ENCODE measurements at regions not wholly inside any gene's neighbourhood (a gene's known extent, or its start where the extent isn't known, plus 50 kb on each side); places are given as distances from the start of the nearest gene placed in this dataset.

DNA sequence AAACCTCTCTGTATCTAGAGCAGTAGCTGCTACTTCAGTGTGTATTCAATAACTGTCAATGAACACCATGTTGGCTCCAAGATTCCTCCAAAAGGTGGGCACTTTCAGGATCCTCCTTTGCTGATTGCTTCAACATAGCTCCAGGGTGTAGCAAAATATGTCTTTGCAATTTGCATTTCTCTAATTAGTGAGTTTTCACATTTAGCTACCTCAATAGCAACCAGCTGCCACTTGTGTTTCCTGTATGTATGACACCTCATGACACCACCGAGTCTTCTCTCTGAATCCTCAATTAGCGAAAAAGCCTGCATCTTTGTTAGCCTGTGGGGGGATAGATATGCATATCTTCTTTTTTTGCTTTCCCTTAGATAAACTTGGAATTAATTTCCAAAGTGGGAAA, 898.3 kb upstream of the FAT3 start:
- no peaks in the 10 kb centered on the region for H3K36me3 ChIP-seq
- H3K4me1 ChIP-seq (ENCODE audit: insufficient read depth): no peaks in the 10 kb centered on the region
- TF ChIP-seq, protein P1, sequence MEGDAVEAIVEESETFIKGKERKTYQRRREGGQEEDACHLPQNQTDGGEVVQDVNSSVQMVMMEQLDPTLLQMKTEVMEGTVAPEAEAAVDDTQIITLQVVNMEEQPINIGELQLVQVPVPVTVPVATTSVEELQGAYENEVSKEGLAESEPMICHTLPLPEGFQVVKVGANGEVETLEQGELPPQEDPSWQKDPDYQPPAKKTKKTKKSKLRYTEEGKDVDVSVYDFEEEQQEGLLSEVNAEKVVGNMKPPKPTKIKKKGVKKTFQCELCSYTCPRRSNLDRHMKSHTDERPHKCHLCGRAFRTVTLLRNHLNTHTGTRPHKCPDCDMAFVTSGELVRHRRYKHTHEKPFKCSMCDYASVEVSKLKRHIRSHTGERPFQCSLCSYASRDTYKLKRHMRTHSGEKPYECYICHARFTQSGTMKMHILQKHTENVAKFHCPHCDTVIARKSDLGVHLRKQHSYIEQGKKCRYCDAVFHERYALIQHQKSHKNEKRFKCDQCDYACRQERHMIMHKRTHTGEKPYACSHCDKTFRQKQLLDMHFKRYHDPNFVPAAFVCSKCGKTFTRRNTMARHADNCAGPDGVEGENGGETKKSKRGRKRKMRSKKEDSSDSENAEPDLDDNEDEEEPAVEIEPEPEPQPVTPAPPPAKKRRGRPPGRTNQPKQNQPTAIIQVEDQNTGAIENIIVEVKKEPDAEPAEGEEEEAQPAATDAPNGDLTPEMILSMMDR (IDR thresholded peaks at IDR 0.05): no peak
- TF ChIP-seq POLR2A (IDR thresholded peaks at IDR 0.05): no peak
- no peak for TF ChIP-seq EP300 (IDR thresholded peaks at IDR 0.05)
- peaks cover 0 to 4% of the 10 kb centered on the region in 2 donors for H3K9me3 ChIP-seq
- DNase-seq: no peak
- WGBS, 3 donors: 79 to 83% (median 82%) methylated on average over 2 of the region's 2 CpGs
- no peak overlapping the region for H3K27ac ChIP-seq
- H3K4me3 ChIP-seq: no peak overlapping the region
- intact Hi-C loops (cut with DNase I): no loop called here
- no peaks in the 10 kb centered on the region for H3K27me3 ChIP-seq

DNA sequence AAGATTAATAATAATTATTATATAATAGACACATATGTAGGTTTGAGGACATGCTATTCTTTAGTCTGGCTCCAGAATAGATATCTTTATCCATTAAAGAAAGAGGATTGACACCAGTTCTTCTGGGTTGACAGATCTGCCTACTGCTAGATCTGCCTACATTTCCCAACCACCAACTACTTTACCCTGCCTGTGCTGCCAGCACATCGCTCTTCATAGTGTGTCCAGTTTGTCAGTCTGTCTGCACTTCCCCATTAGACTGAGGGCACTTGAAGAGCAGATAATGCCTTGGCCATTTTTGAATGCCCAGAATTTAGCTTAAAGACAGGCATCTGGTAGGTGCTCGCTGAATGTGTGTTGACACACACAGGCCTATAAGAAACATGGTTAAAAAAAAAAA, 910.1 kb upstream of the FAT3 start:
- no peak overlapping the region for H3K27ac ChIP-seq
- H3K4me3 ChIP-seq: no peak overlapping the region
- intact Hi-C loops (cut with DNase I): no loop called here
- H3K9me3 ChIP-seq: no peaks in the 10 kb centered on the region
- no peaks in the 10 kb centered on the region for H3K4me1 ChIP-seq (ENCODE audit: insufficient read depth)
- TF ChIP-seq EP300 (IDR thresholded peaks at IDR 0.05) (no peak), POLR2A (IDR thresholded peaks at IDR 0.05) (no peak)
- TF ChIP-seq, protein P1 (IDR thresholded peaks at IDR 0.05): no peak
- no peaks in the 10 kb centered on the region for H3K36me3 ChIP-seq
- no peak for DNase-seq
- H3K27me3 ChIP-seq: no peaks in the 10 kb centered on the region
- WGBS, 3 donors: 83 to 91% (median 91%) methylated on average over 2 of the region's 2 CpGs

DNA sequence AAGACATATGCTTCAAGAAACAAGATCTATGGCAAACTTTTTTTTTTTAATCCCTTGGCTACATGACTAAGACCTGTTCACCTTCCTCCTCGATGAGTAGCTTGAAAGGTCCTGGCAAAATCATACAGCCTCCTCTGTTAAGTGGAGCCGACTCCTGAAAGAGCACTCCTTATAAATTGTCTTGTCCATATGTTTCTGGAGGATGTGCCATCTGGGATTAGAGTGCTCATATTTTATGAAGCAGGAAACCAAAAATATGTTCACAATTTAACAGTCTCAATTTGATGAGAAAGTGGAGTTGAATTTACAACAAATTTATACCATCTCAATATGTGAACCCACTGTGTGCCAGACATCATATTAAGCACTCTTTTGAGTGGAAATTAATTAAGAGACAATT, 912.1 kb upstream of the FAT3 start:
- no peaks in the 10 kb centered on the region for H3K27me3 ChIP-seq
- H3K4me3 ChIP-seq: no peak overlapping the region
- intact Hi-C loops (cut with DNase I): no loop called here
- H3K36me3 ChIP-seq: no peaks in the 10 kb centered on the region
- no peak for DNase-seq
- WGBS, 3 donors: 54 to 67% (median 60%) methylated on average over 2 of the region's 2 CpGs
- no peaks in the 10 kb centered on the region for H3K4me1 ChIP-seq (ENCODE audit: insufficient read depth)
- TF ChIP-seq EP300 (IDR thresholded peaks at IDR 0.05) (no peak), POLR2A (IDR thresholded peaks at IDR 0.05) (no peak)
- TF ChIP-seq, protein P1 (IDR thresholded peaks at IDR 0.05): no peak
- no peak overlapping the region for H3K27ac ChIP-seq
- no peaks in the 10 kb centered on the region for H3K9me3 ChIP-seq

DNA sequence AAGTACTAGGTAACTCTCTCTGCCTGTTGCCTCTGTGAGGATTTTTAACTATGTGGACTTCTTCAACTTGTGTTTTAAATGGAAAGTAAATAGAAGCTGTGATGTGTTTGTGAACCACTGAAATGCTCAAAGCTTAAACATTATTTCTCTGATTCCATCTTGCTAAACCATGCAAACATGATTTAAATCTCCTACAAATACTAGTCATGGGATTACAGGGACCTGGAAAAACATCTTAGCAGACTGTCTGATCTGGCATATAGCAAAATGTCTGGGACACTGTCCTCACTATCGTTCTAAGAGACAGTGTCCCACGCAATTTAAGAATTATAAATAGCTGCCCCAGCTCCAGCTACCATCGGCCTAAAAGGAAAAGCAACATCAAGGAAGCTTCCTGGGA, 914.5 kb upstream of the FAT3 start:
- intact Hi-C loops (cut with DNase I): no loop called here
- H3K9me3 ChIP-seq: no peaks in the 10 kb centered on the region
- H3K4me3 ChIP-seq: no peak overlapping the region
- no peak for DNase-seq
- H3K4me1 ChIP-seq (ENCODE audit: insufficient read depth): no peaks in the 10 kb centered on the region
- H3K36me3 ChIP-seq: no peaks in the 10 kb centered on the region
- TF ChIP-seq POLR2A (IDR thresholded peaks at IDR 0.05) (no peak), EP300 (IDR thresholded peaks at IDR 0.05) (no peak)
- TF ChIP-seq, protein P1 (IDR thresholded peaks at IDR 0.05): no peak
- no peaks in the 10 kb centered on the region for H3K27me3 ChIP-seq
- no peak overlapping the region for H3K27ac ChIP-seq
- 75 to 81% (median 77%) methylated on average over 3 of the region's 3 CpGs for WGBS, 3 donors

DNA sequence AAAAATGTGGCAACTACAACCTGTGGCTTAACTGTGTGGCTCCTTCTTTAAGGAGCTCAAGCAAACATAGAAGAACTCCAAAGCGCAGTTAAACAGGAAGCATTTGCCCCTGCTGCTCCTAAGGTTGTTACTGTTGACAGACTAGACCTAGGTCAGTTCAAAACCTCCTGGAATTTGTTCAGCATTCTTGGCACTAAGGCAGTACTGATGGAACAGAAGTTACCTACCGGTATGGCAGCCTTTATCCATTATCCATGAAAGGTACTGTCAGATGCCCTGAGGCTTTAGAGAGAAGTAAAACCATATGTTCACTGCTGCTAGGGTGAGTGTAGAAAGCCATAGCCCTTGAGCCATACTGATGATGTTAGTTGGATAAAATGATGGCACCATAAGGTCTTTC, 916.5 kb upstream of the FAT3 start:
- no peaks in the 10 kb centered on the region for H3K36me3 ChIP-seq
- H3K9me3 ChIP-seq: no peaks in the 10 kb centered on the region
- DNase-seq: no peak
- no peak overlapping the region for H3K4me3 ChIP-seq
- no peaks in the 10 kb centered on the region for H3K27me3 ChIP-seq
- intact Hi-C loops (cut with DNase I): no loop called here
- no peaks in the 10 kb centered on the region for H3K4me1 ChIP-seq (ENCODE audit: insufficient read depth)
- H3K27ac ChIP-seq: no peak overlapping the region
- TF ChIP-seq POLR2A (IDR thresholded peaks at IDR 0.05): no peak
- TF ChIP-seq, protein P1 (IDR thresholded peaks at IDR 0.05): no peak
- no peak for TF ChIP-seq EP300 (IDR thresholded peaks at IDR 0.05)
- 64 to 71% (median 67%) methylated on average over 2 of the region's 2 CpGs for WGBS, 3 donors

All from ovary (tissue), 7 donors.